ENCODE measurements at regions not wholly inside any gene's neighbourhood (a gene's known extent, or its start where the extent isn't known, plus 50 kb on each side); places are given as distances from the start of the nearest gene placed in this dataset.
A peak's percentile ranks its signal among the peaks of the same experiment; 100 is the strongest.

DNA sequence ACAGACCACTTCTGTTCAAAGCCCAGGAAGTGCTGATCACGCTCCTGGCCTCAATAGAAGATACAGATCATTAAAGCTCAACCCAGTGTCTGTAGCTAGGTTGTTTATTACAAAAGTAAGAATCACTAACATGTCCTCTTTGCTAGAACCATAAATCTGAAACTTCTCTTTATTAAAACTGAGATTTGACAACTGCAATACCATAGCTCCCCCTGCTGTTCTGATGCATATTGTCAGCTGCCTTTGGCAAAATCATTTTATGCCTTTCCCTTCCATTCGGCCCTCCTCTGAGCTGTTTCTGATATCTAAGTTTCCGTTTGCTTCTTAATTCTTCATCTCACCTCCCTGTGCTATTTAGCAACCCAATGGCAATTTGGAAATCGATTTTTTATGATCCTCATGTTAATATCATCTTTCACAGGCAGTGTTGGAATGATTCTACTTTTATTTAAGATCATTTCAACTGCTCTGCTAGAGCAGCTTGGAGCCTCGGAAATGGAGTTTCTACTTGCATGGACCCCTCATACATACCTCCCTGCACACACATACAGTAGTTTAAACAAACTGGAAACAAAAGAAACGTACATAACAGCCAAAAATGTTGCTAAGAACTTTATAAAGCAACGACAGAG lies 998.8 kb downstream of the MAT2B start:
- no peak for TF ChIP-seq POLR2A (IDR thresholded peaks at IDR 0.05)
- TF ChIP-seq, protein P1, sequence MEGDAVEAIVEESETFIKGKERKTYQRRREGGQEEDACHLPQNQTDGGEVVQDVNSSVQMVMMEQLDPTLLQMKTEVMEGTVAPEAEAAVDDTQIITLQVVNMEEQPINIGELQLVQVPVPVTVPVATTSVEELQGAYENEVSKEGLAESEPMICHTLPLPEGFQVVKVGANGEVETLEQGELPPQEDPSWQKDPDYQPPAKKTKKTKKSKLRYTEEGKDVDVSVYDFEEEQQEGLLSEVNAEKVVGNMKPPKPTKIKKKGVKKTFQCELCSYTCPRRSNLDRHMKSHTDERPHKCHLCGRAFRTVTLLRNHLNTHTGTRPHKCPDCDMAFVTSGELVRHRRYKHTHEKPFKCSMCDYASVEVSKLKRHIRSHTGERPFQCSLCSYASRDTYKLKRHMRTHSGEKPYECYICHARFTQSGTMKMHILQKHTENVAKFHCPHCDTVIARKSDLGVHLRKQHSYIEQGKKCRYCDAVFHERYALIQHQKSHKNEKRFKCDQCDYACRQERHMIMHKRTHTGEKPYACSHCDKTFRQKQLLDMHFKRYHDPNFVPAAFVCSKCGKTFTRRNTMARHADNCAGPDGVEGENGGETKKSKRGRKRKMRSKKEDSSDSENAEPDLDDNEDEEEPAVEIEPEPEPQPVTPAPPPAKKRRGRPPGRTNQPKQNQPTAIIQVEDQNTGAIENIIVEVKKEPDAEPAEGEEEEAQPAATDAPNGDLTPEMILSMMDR (IDR thresholded peaks at IDR 0.05) = peak; percentile 70 to 88 (median 82)
